ENCODE measurements at regions not wholly inside any gene's neighbourhood (a gene's known extent, or its start where the extent isn't known, plus 50 kb on each side); places are given as distances from the start of the nearest gene placed in this dataset.

DNA sequence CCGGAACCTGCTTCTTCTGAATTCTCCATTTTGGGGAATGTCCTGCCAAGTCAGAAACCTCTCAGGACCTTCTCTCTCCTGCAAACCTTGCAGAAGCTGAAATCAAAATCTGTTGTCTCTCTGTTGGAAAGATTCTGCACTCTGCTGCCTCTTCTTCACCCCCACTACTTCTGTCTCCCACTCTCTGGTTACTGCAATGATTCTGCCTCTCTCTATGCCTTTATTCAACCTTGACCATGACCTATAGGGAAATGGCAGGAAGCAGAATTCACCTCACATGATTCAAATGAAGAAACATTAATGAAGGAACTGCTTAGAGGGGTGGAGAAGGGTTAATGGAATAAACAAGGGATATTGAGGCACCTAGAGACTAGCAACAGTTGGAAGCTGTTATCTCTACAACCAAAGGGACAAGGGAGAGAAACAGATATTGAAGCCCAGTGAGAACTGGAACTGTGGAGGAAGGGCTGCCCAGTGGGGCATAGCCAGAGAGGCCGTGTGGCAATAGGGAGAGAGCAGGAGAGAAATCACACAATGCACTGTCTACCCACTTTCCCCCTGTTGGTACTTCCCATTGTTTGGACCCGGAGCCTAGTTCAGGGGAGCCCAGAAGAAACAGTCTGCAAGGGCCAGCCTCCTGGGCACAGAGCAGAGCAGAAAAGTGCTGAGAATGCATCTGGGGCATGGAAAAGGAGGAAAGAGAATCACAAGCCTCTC is 76.1 kb upstream of the JUN start:
- intact Hi-C loops (cut with DNase I; ENCODE audit: low total_unique reads) = no loop called here
- 91 to 95% methylated on average over 3 of the region's 3 CpGs for WGBS, 2 donors
- DNase-seq (ENCODE audit: low spot score in 2 of 2) = no peak
- TF ChIP-seq, protein P1, sequence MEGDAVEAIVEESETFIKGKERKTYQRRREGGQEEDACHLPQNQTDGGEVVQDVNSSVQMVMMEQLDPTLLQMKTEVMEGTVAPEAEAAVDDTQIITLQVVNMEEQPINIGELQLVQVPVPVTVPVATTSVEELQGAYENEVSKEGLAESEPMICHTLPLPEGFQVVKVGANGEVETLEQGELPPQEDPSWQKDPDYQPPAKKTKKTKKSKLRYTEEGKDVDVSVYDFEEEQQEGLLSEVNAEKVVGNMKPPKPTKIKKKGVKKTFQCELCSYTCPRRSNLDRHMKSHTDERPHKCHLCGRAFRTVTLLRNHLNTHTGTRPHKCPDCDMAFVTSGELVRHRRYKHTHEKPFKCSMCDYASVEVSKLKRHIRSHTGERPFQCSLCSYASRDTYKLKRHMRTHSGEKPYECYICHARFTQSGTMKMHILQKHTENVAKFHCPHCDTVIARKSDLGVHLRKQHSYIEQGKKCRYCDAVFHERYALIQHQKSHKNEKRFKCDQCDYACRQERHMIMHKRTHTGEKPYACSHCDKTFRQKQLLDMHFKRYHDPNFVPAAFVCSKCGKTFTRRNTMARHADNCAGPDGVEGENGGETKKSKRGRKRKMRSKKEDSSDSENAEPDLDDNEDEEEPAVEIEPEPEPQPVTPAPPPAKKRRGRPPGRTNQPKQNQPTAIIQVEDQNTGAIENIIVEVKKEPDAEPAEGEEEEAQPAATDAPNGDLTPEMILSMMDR (IDR thresholded peaks at IDR 0.05) = no peak
- TF ChIP-seq POLR2A (IDR thresholded peaks at IDR 0.05) = no peak
- H3K4me3 ChIP-seq (ENCODE audit: low read depth, poor library complexity, severe bottlenecking) = no peak overlapping the region

DNA sequence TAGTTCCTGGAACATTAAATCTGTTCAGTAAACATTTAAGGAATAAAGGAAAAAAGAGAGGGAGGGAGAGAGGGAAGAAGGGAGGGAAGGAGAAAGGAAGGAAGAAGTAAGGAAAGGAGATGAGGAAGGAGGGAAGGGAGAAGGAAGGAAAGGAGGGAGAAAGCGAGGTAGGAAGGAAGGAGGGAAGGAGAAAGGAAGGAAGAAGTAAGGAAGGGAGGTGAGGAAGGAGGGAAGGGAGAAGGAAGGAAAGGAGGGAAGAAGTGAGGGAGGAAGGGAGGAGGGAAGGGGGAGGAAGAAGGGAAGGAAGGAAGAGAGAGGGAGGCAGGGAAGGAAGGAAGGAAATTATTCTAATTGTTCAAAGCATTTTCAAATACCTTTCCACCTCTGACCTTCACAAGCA is 77.2 kb upstream of the JUN start:
- DNase-seq (ENCODE audit: low spot score in 2 of 2) = no peak
- intact Hi-C loops (cut with DNase I; ENCODE audit: low total_unique reads) = no loop called here
- 78 to 86% methylated on average over 1 of the region's 1 CpG for WGBS, 2 donors
- H3K4me3 ChIP-seq (ENCODE audit: low read depth, poor library complexity, severe bottlenecking) = no peak overlapping the region
- TF ChIP-seq, protein P1 (IDR thresholded peaks at IDR 0.05) = no peak
- no peak for TF ChIP-seq POLR2A (IDR thresholded peaks at IDR 0.05)

- no peak overlapping the region for H3K4me3 ChIP-seq (ENCODE audit: low read depth, poor library complexity, severe bottlenecking)
- intact Hi-C loops (cut with DNase I; ENCODE audit: low total_unique reads) = no loop called here
- DNase-seq (ENCODE audit: low spot score in 2 of 2) = no peak
- TF ChIP-seq POLR2A (IDR thresholded peaks at IDR 0.05) = no peak
- TF ChIP-seq, protein P1 (IDR thresholded peaks at IDR 0.05) = no peak
Observed at GRCh38 chr1:58861506-58861905, 77.7 kb upstream of the JUN start.

- no peak overlapping the region for H3K4me3 ChIP-seq (ENCODE audit: low read depth, poor library complexity, severe bottlenecking)
- no peak for TF ChIP-seq POLR2A (IDR thresholded peaks at IDR 0.05)
- TF ChIP-seq, protein P1 (IDR thresholded peaks at IDR 0.05) = no peak
- intact Hi-C loops (cut with DNase I; ENCODE audit: low total_unique reads) = no loop called here
- DNase-seq (ENCODE audit: low spot score in 2 of 2) = no peak
- WGBS, 2 donors = 88 to 92% methylated on average over 1 of the region's 1 CpG
Observed at GRCh38 chr1:58862728-58863385, 79.0 kb upstream of the JUN start.

- TF ChIP-seq, protein P1 (IDR thresholded peaks at IDR 0.05) = no peak
- no peak for TF ChIP-seq POLR2A (IDR thresholded peaks at IDR 0.05)
- 70 to 81% methylated on average over 2 of the region's 2 CpGs for WGBS, 2 donors
- no peak for DNase-seq (ENCODE audit: low spot score in 2 of 2)
- H3K4me3 ChIP-seq (ENCODE audit: low read depth, poor library complexity, severe bottlenecking) = no peak overlapping the region
- intact Hi-C loops (cut with DNase I; ENCODE audit: low total_unique reads) = no loop called here
Observed at GRCh38 chr1:58864654-58865053, 80.8 kb upstream of the JUN start.

Data from lower leg skin (tissue), 4 donors.